ENCODE measurements at regions not wholly inside any gene's neighbourhood (a gene's known extent, or its start where the extent isn't known, plus 50 kb on each side); places are given as distances from the start of the nearest gene placed in this dataset.

- in situ Hi-C loops (cut with MboI) (no loop called here), intact Hi-C loops (cut with micrococcal nuclease) (no loop called here)
- Histone ChIP-seq H3K27me3 (ENCODE audit: control insufficient read depth in 2 of 2, insufficient read depth in 2 of 2, low read length in 2 of 2) (peaks cover 2 to 37% of the 10 kb centered on the region in 2 experiments), H3K9me3 (replicated peaks; ENCODE audit: control insufficient read depth, insufficient read depth, low read depth, low read length) (no peaks in the 10 kb centered on the region), H3K4me2 (ENCODE audit: insufficient read depth, low read length) (no peak overlapping the region), H3K27ac (ENCODE audit: extremely low read depth, low read depth, low read length) (no peak overlapping the region), H3K36me3 (ENCODE audit: control insufficient read depth, insufficient read depth, low read length) (no peaks in the 10 kb centered on the region), H3K4me3 (no peak overlapping the region), H3K79me2 (ENCODE audit: control insufficient read depth, insufficient read depth, low read length) (no peaks in the 10 kb centered on the region), H3K9ac (ENCODE audit: insufficient read depth in 1 of 2, low read depth in 2 of 2, low read length in 2 of 2) (no peak overlapping the region), H3K4me1 (replicated peaks in 1 of 2; ENCODE audit: control insufficient read depth in 2 of 2, insufficient read depth in 2 of 2, low read length in 2 of 2) (no peaks in the 10 kb centered on the region), H2AFZ (ENCODE audit: low read depth, low read length) (no peak overlapping the region), H3K9me1 (ENCODE audit: control insufficient read depth, insufficient read depth, low read length) (no peaks in the 10 kb centered on the region), H4K20me1 (replicated peaks; ENCODE audit: control insufficient read depth, insufficient read depth, low read length) (no peaks in the 10 kb centered on the region)
- WGBS (ENCODE audit: insufficient coverage, low coverage, missing lambda C conversion rate): 2% methylated on average over 4 of the region's 4 CpGs
- FAIRE-seq (no peak), DNase-seq (ENCODE audit: extremely low read depth in 1 of 4, low spot score in 3 of 4) (no peak), ATAC-seq (no peak)
- BruUV-seq (replicated peaks): no TSS peak
- POLR2A ChIA-PET: no interaction called here
- CTCF ChIA-PET (ENCODE audit: low intra/inter-chr PET ratio): no interaction called here
- TF ChIP-seq RBM25 (IDR thresholded peaks at IDR 0.05; ENCODE audit: low read depth, low read length, severe bottlenecking) (no peak), ZBTB40 (IDR thresholded peaks at IDR 0.05) (no peak), ZBTB40 (CRISPR knock-in tag; IDR thresholded peaks at IDR 0.05) (no peak), HINFP (tag; conservative IDR thresholded peaks at IDR 0.05; ENCODE audit: low read depth) (no peak), XRCC4 (IDR thresholded peaks at IDR 0.05; ENCODE audit: extremely low read depth, insufficient read depth, insufficient read length) (no peak), CXXC5 (CRISPR knock-in tag; IDR thresholded peaks at IDR 0.05) (no peak), NKRF (IDR thresholded peaks at IDR 0.05; ENCODE audit: borderline replicate concordance) (no peak), SRF (CRISPR knock-in tag; IDR thresholded peaks at IDR 0.05) (no peak), GATAD2B (IDR thresholded peaks at IDR 0.05; ENCODE audit: borderline replicate concordance) (no peak), SIN3A (IDR thresholded peaks at IDR 0.05; ENCODE audit: borderline replicate concordance in 2 of 2, control insufficient read depth in 1 of 2, low read depth in 2 of 2, low read length in 2 of 2) (no peak), NFRKB (IDR thresholded peaks at IDR 0.05; ENCODE audit: low read depth) (no peak)
Measured at GRCh38 chr2:128573531-128573930, 254.9 kb upstream of the HS6ST1 start.
